ENCODE measurements at regions not wholly inside any gene's neighbourhood (a gene's known extent, or its start where the extent isn't known, plus 50 kb on each side); places are given as distances from the start of the nearest gene placed in this dataset.

- DNase-seq (ENCODE audit: low read depth): no peak
- H3K4me3 ChIP-seq (ENCODE audit: low read depth, low read length): no peak overlapping the region
- no peak for TF ChIP-seq CTCF (conservative IDR thresholded peaks at IDR 0.05; ENCODE audit: low read depth, low read length)
These were observed 257.9 kb downstream of the FGFR2 start for GRCh38 chr10:121340271-121340831.

- no peak overlapping the region for H3K4me3 ChIP-seq (ENCODE audit: low read depth, low read length)
- no peak for TF ChIP-seq CTCF (conservative IDR thresholded peaks at IDR 0.05; ENCODE audit: low read depth, low read length)
- DNase-seq (ENCODE audit: low read depth): no peak
These were observed 246.7 kb downstream of the FGFR2 start for GRCh38 chr10:121351540-121351939.

- TF ChIP-seq CTCF (conservative IDR thresholded peaks at IDR 0.05; ENCODE audit: low read depth, low read length): no peak
- no peak for DNase-seq (ENCODE audit: low read depth)
- H3K4me3 ChIP-seq (ENCODE audit: low read depth, low read length): no peak overlapping the region
These were observed 245.9 kb downstream of the FGFR2 start for GRCh38 chr10:121352231-121352855.

- no peak for TF ChIP-seq CTCF (conservative IDR thresholded peaks at IDR 0.05; ENCODE audit: low read depth, low read length)
- no peak for DNase-seq (ENCODE audit: low read depth)
- no peak overlapping the region for H3K4me3 ChIP-seq (ENCODE audit: low read depth, low read length)
These were observed 243.1 kb downstream of the FGFR2 start for GRCh38 chr10:121355161-121355560.

- no peak for DNase-seq (ENCODE audit: low read depth)
- no peak for TF ChIP-seq CTCF (conservative IDR thresholded peaks at IDR 0.05; ENCODE audit: low read depth, low read length)
- no peak overlapping the region for H3K4me3 ChIP-seq (ENCODE audit: low read depth, low read length)
These were observed 242.1 kb downstream of the FGFR2 start for GRCh38 chr10:121356183-121356582.

GRCh38 chr10:121357401-121357800 is 240.8 kb downstream of the FGFR2 start:
- TF ChIP-seq CTCF (conservative IDR thresholded peaks at IDR 0.05; ENCODE audit: low read depth, low read length): no peak
- no peak for DNase-seq (ENCODE audit: low read depth)
- H3K4me3 ChIP-seq (ENCODE audit: low read depth, low read length): no peak overlapping the region

- DNase-seq (ENCODE audit: low read depth): no peak
- no peak overlapping the region for H3K4me3 ChIP-seq (ENCODE audit: low read depth, low read length)
- TF ChIP-seq CTCF (conservative IDR thresholded peaks at IDR 0.05; ENCODE audit: low read depth, low read length): no peak
These were observed 236.2 kb downstream of the FGFR2 start for GRCh38 chr10:121362026-121362425.

Measured in choroid plexus epithelial cell (primary cell).